GM18867 (cell line): ENCODE measurements at regions not wholly inside any gene's neighbourhood (a gene's known extent, or its start where the extent isn't known, plus 50 kb on each side); places are given as distances from the start of the nearest gene placed in this dataset.

Experiments
- ATAC-seq: cut with Tn5 transposase; IDR thresholded peaks from one replicate; pipeline ENCODE4 v1.9.1; 2021; ENCODE audit warnings: mild to moderate bottlenecking, moderate library complexity; ENCODE audit not compliant: unreplicated experiment

GRCh38 chr5:167743695-167744464 is 547.6 kb upstream of the WWC1 start:
- no peak for ATAC-seq

GRCh38 chr5:167745868-167746267 is 545.6 kb upstream of the WWC1 start:
- no peak for ATAC-seq

GRCh38 chr5:167750586-167750985 is 540.9 kb upstream of the WWC1 start:
- no peak for ATAC-seq

- no peak for ATAC-seq
These were observed 538.5 kb upstream of the WWC1 start for GRCh38 chr5:167752936-167753335.

- no peak for ATAC-seq
These were observed 537.5 kb upstream of the WWC1 start for GRCh38 chr5:167753725-167754490.

GRCh38 chr5:167754501-167755021 is 536.9 kb upstream of the WWC1 start:
- ATAC-seq, result no peak

- no peak for ATAC-seq
These were observed 536.0 kb upstream of the WWC1 start for GRCh38 chr5:167755420-167755819.

- ATAC-seq, result no peak
These were observed 532.2 kb upstream of the WWC1 start for GRCh38 chr5:167759057-167759821.

GRCh38 chr5:167763772-167764171 is 527.7 kb upstream of the WWC1 start:
- ATAC-seq, result no peak

GRCh38 chr5:167764641-167765289 is 526.7 kb upstream of the WWC1 start:
- ATAC-seq, result no peak

GRCh38 chr5:167765352-167765751 is 526.1 kb upstream of the WWC1 start:
- no peak for ATAC-seq

GRCh38 chr5:167766957-167767356 is 524.5 kb upstream of the WWC1 start:
- ATAC-seq, result no peak

GRCh38 chr5:167767795-167768194 is 523.6 kb upstream of the WWC1 start:
- no peak for ATAC-seq

GRCh38 chr5:167769846-167770413 is 521.5 kb upstream of the WWC1 start:
- ATAC-seq, result no peak

GRCh38 chr5:167770461-167770860 is 521.0 kb upstream of the WWC1 start:
- no peak for ATAC-seq

GRCh38 chr5:167771571-167771970 is 519.9 kb upstream of the WWC1 start:
- no peak for ATAC-seq

GRCh38 chr5:167773668-167774301 is 517.7 kb upstream of the WWC1 start:
- ATAC-seq, result no peak

GRCh38 chr5:167777746-167778145 is 513.7 kb upstream of the WWC1 start:
- ATAC-seq, result no peak

- no peak for ATAC-seq
These were observed 513.2 kb upstream of the WWC1 start for GRCh38 chr5:167778228-167778627.

- ATAC-seq, result no peak
These were observed 511.8 kb upstream of the WWC1 start for GRCh38 chr5:167779644-167780043.
